HEK293 (cell line): ENCODE measurements at regions not wholly inside any gene's neighbourhood (a gene's known extent, or its start where the extent isn't known, plus 50 kb on each side); places are given as distances from the start of the nearest gene placed in this dataset.
"Not testable (repeated sequence)": the region's sequence is repeated elsewhere in the genome, so short reads cannot be mapped to it uniquely, and the experiment has no call there.

ENCODE experiments used
- CTCF ChIA-PET: fragments of 350-600 bp; formaldehyde crosslinking; extraction: SDS; loops from one replicate; lab custom pipeline; 2021; ENCODE audit warnings: antibody characterized with exemption; lab: Yijun Ruan, JAX
- POLR2A ChIA-PET: fragments of 300-600 bp; formaldehyde crosslinking; extraction: SDS; loops from one replicate; lab custom pipeline; 2020; ENCODE audit warnings: antibody characterized with exemption, inconsistent platforms; lab: Yijun Ruan, JAX
- H3K27ac ChIP-seq: fragments of 200-500 bp; sonication (Bioruptor generic); 2 replicates; pipeline ENCODE4 v1.5.1; 2014; ENCODE audit warnings: low read depth, low read length, control low read depth, inconsistent platforms; ENCODE audit errors: extremely low read depth
- H3K36me3 ChIP-seq, 2 experiments: fragments of 200-500 bp in 1 of 2; sonication (Bioruptor generic) in 1 of 2; 1 replicate in 1 of 2; 2 replicates in 1 of 2; pipeline ENCODE4 v1.5.1; 2014 to 2017; ENCODE audit warnings: inconsistent platforms in 2 of 2, low read length in 2 of 2; ENCODE audit not compliant: control insufficient read depth in 2 of 2, insufficient read depth in 1 of 2
- H3K4me1 ChIP-seq: fragments of 200-500 bp; sonication (Bioruptor generic); 2 replicates; pipeline ENCODE4 v1.5.1; 2014; ENCODE audit warnings: mild to moderate bottlenecking, low read length, inconsistent platforms; ENCODE audit not compliant: control insufficient read depth, insufficient read depth
- H3K4me3 ChIP-seq: 2 replicates; pipeline ENCODE4 v1.5.1; 2011; ENCODE audit warnings: low read depth, mild to moderate bottlenecking, control low read depth, low read length, moderate library complexity
- H3K9me3 ChIP-seq: fragments of 200-500 bp; sonication (Bioruptor generic); 2 replicates; pipeline ENCODE4 v1.5.1; 2014; ENCODE audit warnings: low read depth, low read length, inconsistent platforms; ENCODE audit not compliant: control insufficient read depth, insufficient read depth
- IKZF3 ChIP-seq: fragments of 450-650 bp; IDR thresholded peaks from 2 replicates; pipeline ENCODE4 v1.5.0; 2018; ENCODE audit warnings: missing biosample characterization, mild to moderate bottlenecking, missing genetic modification characterization, moderate library complexity
- REPIN1 ChIP-seq: fragments of 450-650 bp; formaldehyde crosslinking; IDR thresholded peaks from 2 replicates; pipeline ENCODE4 v1.5.1; 2017; ENCODE audit warnings: missing biosample characterization, missing genetic modification characterization, low read depth
- SP3 ChIP-seq: fragments of 450-650 bp; formaldehyde crosslinking; IDR thresholded peaks from 2 replicates; pipeline ENCODE4 v1.5.1; 2016; ENCODE audit warnings: missing biosample characterization, missing genetic modification characterization
- YY1 ChIP-seq: fragments of 450-650 bp; formaldehyde crosslinking; IDR thresholded peaks from 2 replicates; pipeline ENCODE4 v1.5.1; 2018; ENCODE audit warnings: missing biosample characterization, missing genetic modification characterization
- ZIC2 ChIP-seq: fragments of 450-650 bp; formaldehyde crosslinking; IDR thresholded peaks from 2 replicates; pipeline ENCODE4 v1.5.1; 2016; ENCODE audit warnings: missing biosample characterization, missing genetic modification characterization
- ZNF121 ChIP-seq: fragments of 450-650 bp; formaldehyde crosslinking; IDR thresholded peaks from 2 replicates; pipeline ENCODE4 v1.5.1; 2016; ENCODE audit warnings: missing biosample characterization, missing genetic modification characterization
- ZNF16 ChIP-seq: fragments of 450-650 bp; formaldehyde crosslinking; IDR thresholded peaks from 2 replicates; pipeline ENCODE4 v1.5.1; 2016; ENCODE audit warnings: low read depth, missing biosample characterization, missing genetic modification characterization
- ZNF239 ChIP-seq: fragments of 450-650 bp; formaldehyde crosslinking; IDR thresholded peaks from 2 replicates; pipeline ENCODE4 v1.5.1; 2016; ENCODE audit warnings: missing biosample characterization, missing genetic modification characterization
- ZNF37A ChIP-seq: fragments of 450-650 bp; IDR thresholded peaks from 2 replicates; pipeline ENCODE4 v1.5.1; 2018; ENCODE audit warnings: missing biosample characterization, missing genetic modification characterization
- ZNF423 ChIP-seq: fragments of 450-650 bp; formaldehyde crosslinking; IDR thresholded peaks from 2 replicates; pipeline ENCODE4 v1.5.1; 2016; ENCODE audit warnings: missing biosample characterization, missing genetic modification characterization
- ZNF473 ChIP-seq: fragments of 450-650 bp; formaldehyde crosslinking; IDR thresholded peaks from 2 replicates; pipeline ENCODE4 v1.5.1; 2017; ENCODE audit warnings: missing biosample characterization, missing genetic modification characterization
- ZNF561 ChIP-seq: fragments of 450-650 bp; IDR thresholded peaks from 2 replicates; pipeline ENCODE4 v1.5.1; 2018; ENCODE audit warnings: missing biosample characterization, missing genetic modification characterization, borderline replicate concordance
- ZNF623 ChIP-seq: fragments of 450-650 bp; formaldehyde crosslinking; IDR thresholded peaks from 2 replicates; pipeline ENCODE4 v1.5.1; 2016; ENCODE audit warnings: missing biosample characterization, missing genetic modification characterization
- ZNF629 ChIP-seq: fragments of 450-650 bp; formaldehyde crosslinking; IDR thresholded peaks from 2 replicates; pipeline ENCODE4 v1.5.1; 2017; ENCODE audit warnings: missing biosample characterization, missing genetic modification characterization
- TF ChIP-seq, protein P1 (sequence below): fragments of 450-650 bp; formaldehyde crosslinking; IDR thresholded peaks from 2 replicates; pipeline ENCODE4 v1.5.1; 2016; ENCODE audit warnings: missing biosample characterization, missing genetic modification characterization
- TF ChIP-seq, protein P2 (sequence below): fragments of 450-650 bp; formaldehyde crosslinking; IDR thresholded peaks from 2 replicates; pipeline ENCODE4 v1.5.1; 2017; ENCODE audit warnings: missing biosample characterization, missing genetic modification characterization
- TF ChIP-seq, protein P3 (sequence below): fragments of 450-650 bp; formaldehyde crosslinking; IDR thresholded peaks from 2 replicates; pipeline ENCODE4 v1.5.1; 2016; ENCODE audit warnings: missing biosample characterization, missing genetic modification characterization, borderline replicate concordance
- TF ChIP-seq, protein P4 (sequence below): fragments of 450-650 bp; formaldehyde crosslinking; IDR thresholded peaks from 2 replicates; pipeline ENCODE4 v1.5.1; 2016; ENCODE audit warnings: missing biosample characterization, missing genetic modification characterization

DNA sequence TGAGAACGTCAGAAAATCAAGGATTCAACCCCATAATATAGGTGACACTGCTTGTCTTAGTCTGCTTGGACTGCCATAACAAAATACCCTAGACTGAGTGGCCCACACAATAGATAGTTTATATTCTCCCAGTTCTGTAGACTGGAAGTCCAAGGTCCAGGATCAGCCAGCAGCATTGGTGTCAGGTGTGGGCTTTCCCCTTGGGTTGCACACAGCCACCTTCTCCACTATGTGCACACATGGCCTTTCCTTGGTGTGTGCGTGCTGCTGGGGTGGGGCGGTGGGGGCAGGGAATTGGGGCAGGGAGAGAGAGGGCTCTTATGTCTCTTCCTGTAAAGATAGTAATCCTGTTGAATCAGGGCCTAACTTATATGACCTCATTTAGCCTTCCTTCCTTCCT, 106.4 kb downstream of the SLC25A47 start (continued):
- TF ChIP-seq, protein P1, sequence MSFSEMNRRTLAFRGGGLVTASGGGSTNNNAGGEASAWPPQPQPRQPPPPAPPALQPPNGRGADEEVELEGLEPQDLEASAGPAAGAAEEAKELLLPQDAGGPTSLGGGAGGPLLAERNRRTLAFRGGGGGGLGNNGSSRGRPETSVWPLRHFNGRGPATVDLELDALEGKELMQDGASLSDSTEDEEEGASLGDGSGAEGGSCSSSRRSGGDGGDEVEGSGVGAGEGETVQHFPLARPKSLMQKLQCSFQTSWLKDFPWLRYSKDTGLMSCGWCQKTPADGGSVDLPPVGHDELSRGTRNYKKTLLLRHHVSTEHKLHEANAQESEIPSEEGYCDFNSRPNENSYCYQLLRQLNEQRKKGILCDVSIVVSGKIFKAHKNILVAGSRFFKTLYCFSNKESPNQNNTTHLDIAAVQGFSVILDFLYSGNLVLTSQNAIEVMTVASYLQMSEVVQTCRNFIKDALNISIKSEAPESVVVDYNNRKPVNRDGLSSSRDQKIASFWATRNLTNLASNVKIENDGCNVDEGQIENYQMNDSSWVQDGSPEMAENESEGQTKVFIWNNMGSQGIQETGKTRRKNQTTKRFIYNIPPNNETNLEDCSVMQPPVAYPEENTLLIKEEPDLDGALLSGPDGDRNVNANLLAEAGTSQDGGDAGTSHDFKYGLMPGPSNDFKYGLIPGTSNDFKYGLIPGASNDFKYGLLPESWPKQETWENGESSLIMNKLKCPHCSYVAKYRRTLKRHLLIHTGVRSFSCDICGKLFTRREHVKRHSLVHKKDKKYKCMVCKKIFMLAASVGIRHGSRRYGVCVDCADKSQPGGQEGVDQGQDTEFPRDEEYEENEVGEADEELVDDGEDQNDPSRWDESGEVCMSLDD (tag by site-specific recombination): no peak
- no peak for TF ChIP-seq ZNF37A (tag by site-specific recombination)
- TF ChIP-seq, protein P2, sequence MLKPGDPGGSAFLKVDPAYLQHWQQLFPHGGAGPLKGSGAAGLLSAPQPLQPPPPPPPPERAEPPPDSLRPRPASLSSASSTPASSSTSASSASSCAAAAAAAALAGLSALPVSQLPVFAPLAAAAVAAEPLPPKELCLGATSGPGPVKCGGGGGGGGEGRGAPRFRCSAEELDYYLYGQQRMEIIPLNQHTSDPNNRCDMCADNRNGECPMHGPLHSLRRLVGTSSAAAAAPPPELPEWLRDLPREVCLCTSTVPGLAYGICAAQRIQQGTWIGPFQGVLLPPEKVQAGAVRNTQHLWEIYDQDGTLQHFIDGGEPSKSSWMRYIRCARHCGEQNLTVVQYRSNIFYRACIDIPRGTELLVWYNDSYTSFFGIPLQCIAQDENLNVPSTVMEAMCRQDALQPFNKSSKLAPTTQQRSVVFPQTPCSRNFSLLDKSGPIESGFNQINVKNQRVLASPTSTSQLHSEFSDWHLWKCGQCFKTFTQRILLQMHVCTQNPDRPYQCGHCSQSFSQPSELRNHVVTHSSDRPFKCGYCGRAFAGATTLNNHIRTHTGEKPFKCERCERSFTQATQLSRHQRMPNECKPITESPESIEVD: no peak
- no peak for TF ChIP-seq YY1 (tag by site-specific recombination)
- TF ChIP-seq ZNF629: no peak
- TF ChIP-seq, all 188 proteins: peak for 0

DNA sequence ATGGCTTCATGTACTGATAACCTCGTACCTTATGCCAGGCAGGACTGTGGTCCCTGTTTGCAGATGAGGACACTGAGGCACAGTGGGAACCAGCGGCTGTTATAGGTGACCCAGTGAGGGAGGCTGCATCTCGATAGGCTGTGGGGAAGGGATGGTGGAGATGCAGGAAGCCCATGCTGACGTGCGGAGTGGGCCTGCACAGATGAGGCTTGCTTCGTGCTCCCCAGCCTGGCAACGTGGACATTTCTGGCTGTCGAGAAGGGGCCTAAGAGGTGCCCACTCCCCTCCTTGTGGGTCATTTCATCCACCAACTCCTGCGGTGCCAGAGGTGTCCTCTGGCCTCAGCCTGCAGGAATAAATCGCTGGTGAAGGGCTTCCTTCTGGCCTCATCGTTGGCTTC, 107.4 kb downstream of the SLC25A47 start:
- Histone ChIP-seq H3K4me1 (no peaks in the 10 kb centered on the region), H3K36me3 (no peaks in the 10 kb centered on the region)
- POLR2A ChIA-PET: no interaction called here
- TF ChIP-seq ZIC2 (tag by site-specific recombination) (no peak), REPIN1 (no peak), ZNF239 (tag by site-specific recombination) (no peak), ZNF473 (tag by site-specific recombination) (no peak), ZNF423 (no peak), SP3 (tag by site-specific recombination) (no peak), IKZF3 (no peak), ZNF16 (no peak), ZNF561 (tag by site-specific recombination) (no peak), ZNF623 (tag by site-specific recombination) (no peak)
- TF ChIP-seq, all 188 proteins: peak for 0
- H3K9me3 ChIP-seq: no peaks in the 10 kb centered on the region
- no peak overlapping the region for H3K4me3 ChIP-seq
- no peak overlapping the region for H3K27ac ChIP-seq
- CTCF ChIA-PET: interaction anchor here (1.0 kb wide), 1 partner anchor 13 kb away, joined by 5 read pairs; no protein-coding TSS in a partner anchor

DNA sequence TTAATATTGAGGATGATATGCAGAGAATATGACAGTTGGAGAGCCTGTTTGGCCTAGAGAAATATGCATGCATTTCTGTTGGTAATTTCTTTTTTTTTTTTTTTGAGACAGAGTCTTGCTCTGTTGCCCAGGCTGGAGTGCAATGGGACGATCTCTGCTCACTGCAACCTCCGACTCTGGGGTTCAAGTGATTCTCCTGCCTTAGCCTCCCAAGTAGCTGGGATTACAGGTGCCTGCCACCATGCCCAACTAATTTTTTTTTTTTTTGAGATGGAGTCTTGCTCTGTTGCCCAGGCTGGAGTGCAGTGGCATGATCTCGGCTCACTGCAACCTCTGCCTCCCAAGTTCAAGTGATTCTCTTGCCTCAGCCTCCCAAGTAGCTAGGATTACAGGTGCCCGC, 108.3 kb downstream of the SLC25A47 start:
- POLR2A ChIA-PET, H3K4me3 ChIP-seq, H3K27ac ChIP-seq, H3K36me3 ChIP-seq, H3K4me1 ChIP-seq, H3K9me3 ChIP-seq: not testable (repeated sequence)
- peak; percentile 90 for TF ChIP-seq ZNF121 (tag by site-specific recombination)
- CTCF ChIA-PET: interaction anchor here (0.7 kb wide), 2 partner anchors 15 to 391 kb away, joined by 5 to 8 read pairs; no protein-coding TSS in a partner anchor

DNA sequence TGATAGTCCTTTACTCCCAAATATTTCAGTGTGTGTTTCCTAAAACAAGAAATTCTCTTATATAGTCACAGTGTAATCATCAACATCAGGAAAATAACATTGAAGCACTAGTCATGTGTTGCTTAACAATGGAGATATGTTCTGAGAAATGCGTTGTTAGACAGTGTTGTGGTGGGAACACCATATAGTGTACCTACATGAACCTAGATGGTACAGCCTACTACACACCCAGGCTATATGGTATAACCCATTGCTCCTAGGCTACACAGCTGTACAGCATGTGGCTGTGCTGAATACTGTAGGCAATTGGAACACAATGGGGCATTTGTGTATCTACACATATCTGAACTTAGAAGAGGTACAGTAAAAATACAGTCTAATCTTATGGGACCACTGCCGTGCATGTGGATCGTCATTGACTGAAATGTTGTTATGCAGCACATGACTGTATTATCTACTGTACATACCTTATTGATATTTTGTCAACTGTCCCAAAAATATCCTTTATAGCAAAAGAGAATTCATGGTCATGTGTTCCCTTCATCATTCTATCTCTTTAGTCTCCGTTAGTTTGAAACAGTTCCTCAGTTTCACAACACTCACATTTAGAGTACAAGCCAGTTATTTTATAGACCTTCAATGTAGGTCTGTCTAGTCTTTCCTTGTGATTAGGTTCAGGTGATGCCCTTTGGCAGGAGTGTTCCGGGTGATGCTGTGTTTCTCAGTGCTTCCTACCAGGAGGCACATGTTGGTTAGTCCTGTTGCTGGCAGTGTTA, 109.7 kb downstream of the SLC25A47 start:
- ChIA-PET CTCF (no interaction called here), POLR2A (no interaction called here)
- Histone ChIP-seq H3K4me3 (no peak overlapping the region), H3K9me3 (no peaks in the 10 kb centered on the region), H3K36me3 (no peaks in the 10 kb centered on the region), H3K27ac (no peak overlapping the region), H3K4me1 (no peaks in the 10 kb centered on the region)
- TF ChIP-seq, protein P3, sequence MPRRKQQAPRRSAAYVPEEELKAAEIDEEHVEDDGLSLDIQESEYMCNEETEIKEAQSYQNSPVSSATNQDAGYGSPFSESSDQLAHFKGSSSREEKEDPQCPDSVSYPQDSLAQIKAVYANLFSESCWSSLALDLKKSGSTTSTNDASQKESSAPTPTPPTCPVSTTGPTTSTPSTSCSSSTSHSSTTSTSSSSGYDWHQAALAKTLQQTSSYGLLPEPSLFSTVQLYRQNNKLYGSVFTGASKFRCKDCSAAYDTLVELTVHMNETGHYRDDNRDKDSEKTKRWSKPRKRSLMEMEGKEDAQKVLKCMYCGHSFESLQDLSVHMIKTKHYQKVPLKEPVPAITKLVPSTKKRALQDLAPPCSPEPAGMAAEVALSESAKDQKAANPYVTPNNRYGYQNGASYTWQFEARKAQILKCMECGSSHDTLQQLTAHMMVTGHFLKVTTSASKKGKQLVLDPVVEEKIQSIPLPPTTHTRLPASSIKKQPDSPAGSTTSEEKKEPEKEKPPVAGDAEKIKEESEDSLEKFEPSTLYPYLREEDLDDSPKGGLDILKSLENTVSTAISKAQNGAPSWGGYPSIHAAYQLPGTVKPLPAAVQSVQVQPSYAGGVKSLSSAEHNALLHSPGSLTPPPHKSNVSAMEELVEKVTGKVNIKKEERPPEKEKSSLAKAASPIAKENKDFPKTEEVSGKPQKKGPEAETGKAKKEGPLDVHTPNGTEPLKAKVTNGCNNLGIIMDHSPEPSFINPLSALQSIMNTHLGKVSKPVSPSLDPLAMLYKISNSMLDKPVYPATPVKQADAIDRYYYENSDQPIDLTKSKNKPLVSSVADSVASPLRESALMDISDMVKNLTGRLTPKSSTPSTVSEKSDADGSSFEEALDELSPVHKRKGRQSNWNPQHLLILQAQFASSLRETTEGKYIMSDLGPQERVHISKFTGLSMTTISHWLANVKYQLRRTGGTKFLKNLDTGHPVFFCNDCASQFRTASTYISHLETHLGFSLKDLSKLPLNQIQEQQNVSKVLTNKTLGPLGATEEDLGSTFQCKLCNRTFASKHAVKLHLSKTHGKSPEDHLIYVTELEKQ (tag by site-specific recombination): no peak
- TF ChIP-seq, protein P4, sequence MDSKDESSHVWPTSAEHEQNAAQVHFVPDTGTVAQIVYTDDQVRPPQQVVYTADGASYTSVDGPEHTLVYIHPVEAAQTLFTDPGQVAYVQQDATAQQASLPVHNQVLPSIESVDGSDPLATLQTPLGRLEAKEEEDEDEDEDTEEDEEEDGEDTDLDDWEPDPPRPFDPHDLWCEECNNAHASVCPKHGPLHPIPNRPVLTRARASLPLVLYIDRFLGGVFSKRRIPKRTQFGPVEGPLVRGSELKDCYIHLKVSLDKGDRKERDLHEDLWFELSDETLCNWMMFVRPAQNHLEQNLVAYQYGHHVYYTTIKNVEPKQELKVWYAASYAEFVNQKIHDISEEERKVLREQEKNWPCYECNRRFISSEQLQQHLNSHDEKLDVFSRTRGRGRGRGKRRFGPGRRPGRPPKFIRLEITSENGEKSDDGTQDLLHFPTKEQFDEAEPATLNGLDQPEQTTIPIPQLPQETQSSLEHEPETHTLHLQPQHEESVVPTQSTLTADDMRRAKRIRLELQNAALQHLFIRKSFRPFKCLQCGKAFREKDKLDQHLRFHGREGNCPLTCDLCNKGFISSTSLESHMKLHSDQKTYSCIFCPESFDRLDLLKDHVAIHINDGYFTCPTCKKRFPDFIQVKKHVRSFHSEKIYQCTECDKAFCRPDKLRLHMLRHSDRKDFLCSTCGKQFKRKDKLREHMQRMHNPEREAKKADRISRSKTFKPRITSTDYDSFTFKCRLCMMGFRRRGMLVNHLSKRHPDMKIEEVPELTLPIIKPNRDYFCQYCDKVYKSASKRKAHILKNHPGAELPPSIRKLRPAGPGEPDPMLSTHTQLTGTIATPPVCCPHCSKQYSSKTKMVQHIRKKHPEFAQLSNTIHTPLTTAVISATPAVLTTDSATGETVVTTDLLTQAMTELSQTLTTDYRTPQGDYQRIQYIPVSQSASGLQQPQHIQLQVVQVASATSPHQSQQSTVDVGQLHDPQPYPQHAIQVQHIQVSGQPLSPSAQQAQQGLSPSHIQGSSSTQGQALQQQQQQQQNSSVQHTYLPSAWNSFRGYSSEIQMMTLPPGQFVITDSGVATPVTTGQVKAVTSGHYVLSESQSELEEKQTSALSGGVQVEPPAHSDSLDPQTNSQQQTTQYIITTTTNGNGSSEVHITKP (tag by site-specific recombination): peak; percentile 96
